ENCODE measurements at regions not wholly inside any gene's neighbourhood (a gene's known extent, or its start where the extent isn't known, plus 50 kb on each side); places are given as distances from the start of the nearest gene placed in this dataset.

GRCh38 chr5:118228489-118228888 is 759.9 kb downstream of the DTWD2 start:
- WGBS = 64% methylated on average over 2 of the region's 2 CpGs
- H3K4me3 ChIP-seq = no peak overlapping the region
- H3K36me3 ChIP-seq = no peaks in the 10 kb centered on the region
- no peaks in the 10 kb centered on the region for H3K9me3 ChIP-seq
- TF ChIP-seq POLR2A (IDR thresholded peaks at IDR 0.05) (no peak), CTCF (IDR thresholded peaks at IDR 0.05) (no peak), POLR2AphosphoS5 (IDR thresholded peaks at IDR 0.05) (no peak)
- H3K4me1 ChIP-seq (replicated peaks) = no peaks in the 10 kb centered on the region
- no peaks in the 10 kb centered on the region for H3K27me3 ChIP-seq (replicated peaks; ENCODE audit: insufficient read depth)
- no peak for DNase-seq (ENCODE audit: low spot score)
- intact Hi-C loops (cut with DNase I) = no loop called here
- H3K27ac ChIP-seq = no peak overlapping the region

DNA sequence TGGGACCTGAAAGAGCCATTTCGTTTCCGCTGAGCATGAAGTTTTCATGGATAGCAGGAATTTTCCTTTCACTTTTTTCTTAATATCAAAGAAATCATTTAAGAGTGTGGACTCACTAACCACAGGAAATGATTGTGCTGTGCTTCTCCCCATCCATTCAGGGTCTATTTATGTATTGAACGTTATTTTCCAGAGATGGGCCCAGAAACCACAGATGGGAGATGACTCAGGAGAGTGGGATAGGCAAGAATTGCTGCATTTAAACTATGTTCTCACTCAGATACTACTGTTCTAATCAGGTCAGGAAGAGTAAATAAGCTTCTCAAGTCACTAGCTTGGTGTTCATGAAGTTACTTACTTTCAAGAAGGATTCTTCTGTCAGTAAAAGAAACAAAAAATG is 763.8 kb downstream of the DTWD2 start:
- no peak overlapping the region for H3K4me3 ChIP-seq
- no peak overlapping the region for H3K27ac ChIP-seq
- no peak for TF ChIP-seq POLR2A (IDR thresholded peaks at IDR 0.05)
- no peak for TF ChIP-seq CTCF (IDR thresholded peaks at IDR 0.05)
- TF ChIP-seq POLR2AphosphoS5 (IDR thresholded peaks at IDR 0.05) = no peak
- intact Hi-C loops (cut with DNase I) = no loop called here
- no peak for DNase-seq (ENCODE audit: low spot score)
- no peaks in the 10 kb centered on the region for H3K4me1 ChIP-seq (replicated peaks)
- WGBS = 73% methylated on average over 3 of the region's 3 CpGs
- H3K36me3 ChIP-seq = no peaks in the 10 kb centered on the region
- no peaks in the 10 kb centered on the region for H3K9me3 ChIP-seq
- no peaks in the 10 kb centered on the region for H3K27me3 ChIP-seq (replicated peaks; ENCODE audit: insufficient read depth)

DNA sequence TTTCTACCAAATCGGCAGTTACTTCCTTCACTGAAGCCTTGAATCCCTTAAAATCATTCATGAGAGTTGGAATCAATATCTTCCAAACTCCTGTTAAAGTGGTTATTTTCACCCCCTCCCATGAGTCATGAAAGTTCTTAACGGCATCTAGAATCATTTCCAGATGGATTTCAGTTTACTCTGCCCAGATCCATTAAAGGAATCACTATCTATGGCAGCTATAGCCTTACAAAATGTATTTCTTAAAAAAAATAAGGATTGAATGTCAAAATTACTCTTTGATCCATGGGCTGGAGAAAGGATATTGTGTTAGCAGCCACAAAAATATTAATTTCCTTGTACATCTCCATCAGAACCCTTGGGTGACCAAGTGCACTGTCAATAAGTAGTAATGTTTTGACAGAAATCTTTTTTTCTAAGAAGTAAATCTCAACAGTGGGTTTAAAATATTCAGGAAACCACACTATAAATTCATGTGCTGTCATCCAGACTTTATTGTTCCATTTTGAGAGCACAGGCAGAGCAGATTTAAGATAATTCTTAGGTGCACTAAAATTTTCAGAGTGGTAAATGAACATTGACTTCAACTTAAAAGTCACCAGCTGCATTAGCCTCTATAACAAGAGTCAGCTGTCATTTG is 767.7 kb downstream of the DTWD2 start:
- no peak for DNase-seq (ENCODE audit: low spot score)
- Histone ChIP-seq H3K27me3 (replicated peaks; ENCODE audit: insufficient read depth) (no peaks in the 10 kb centered on the region), H3K36me3 (no peaks in the 10 kb centered on the region), H3K9me3 (no peaks in the 10 kb centered on the region), H3K4me3 (no peak overlapping the region), H3K4me1 (replicated peaks) (no peaks in the 10 kb centered on the region), H3K27ac (no peak overlapping the region)
- intact Hi-C loops (cut with DNase I) = no loop called here
- whole genome bisulfite sequencing = 62% methylated on average over 2 of the region's 2 CpGs
- TF ChIP-seq POLR2A (IDR thresholded peaks at IDR 0.05) (no peak), CTCF (IDR thresholded peaks at IDR 0.05) (no peak), POLR2AphosphoS5 (IDR thresholded peaks at IDR 0.05) (no peak)

DNA sequence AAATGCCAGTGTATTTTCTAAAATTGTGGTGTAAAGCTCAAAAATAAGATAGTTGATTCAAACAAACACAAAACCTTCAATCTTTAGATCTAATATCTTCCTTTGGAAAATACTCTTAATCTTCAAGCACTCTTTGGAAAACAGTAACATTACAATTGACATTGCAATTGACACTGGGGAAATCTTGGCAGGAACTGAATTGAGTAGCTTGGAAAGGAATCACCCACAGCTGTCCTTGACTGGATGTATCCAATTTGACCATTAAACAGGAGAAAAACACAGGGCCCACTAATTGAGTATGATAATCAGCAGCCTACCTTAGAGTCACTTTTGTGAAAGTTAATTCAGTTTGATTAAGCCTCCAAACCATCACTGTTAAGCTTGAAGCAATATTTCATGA is 776.7 kb downstream of the DTWD2 start:
- no peak for TF ChIP-seq POLR2AphosphoS5 (IDR thresholded peaks at IDR 0.05)
- no peak for TF ChIP-seq CTCF (IDR thresholded peaks at IDR 0.05)
- TF ChIP-seq POLR2A (IDR thresholded peaks at IDR 0.05) = no peak
- Histone ChIP-seq H3K27ac (no peak overlapping the region), H3K4me1 (replicated peaks) (no peaks in the 10 kb centered on the region), H3K9me3 (no peaks in the 10 kb centered on the region), H3K36me3 (no peaks in the 10 kb centered on the region), H3K27me3 (replicated peaks; ENCODE audit: insufficient read depth) (no peaks in the 10 kb centered on the region), H3K4me3 (no peak overlapping the region)
- no peak for DNase-seq (ENCODE audit: low spot score)
- intact Hi-C loops (cut with DNase I) = no loop called here

DNA sequence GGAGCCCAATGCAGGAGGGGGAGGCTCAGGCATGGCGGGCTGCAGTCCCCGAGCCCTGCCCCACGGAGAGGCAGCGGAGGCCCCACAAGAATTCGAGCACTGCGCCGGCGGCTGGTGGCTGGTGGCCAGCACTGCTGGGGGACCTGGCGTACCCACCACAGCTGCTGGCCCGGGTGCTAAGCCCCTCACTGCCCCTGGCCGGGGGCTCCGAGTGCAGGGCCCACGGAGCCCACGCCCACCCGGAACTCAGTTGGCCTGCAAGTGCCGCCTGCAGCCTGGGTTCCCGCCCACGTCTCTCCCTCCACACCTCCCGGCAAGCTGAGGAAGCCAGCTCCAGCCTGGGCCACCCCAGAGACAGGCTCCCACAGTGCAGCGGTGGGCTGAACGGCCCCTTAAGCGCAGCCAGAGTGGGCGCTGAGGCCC is 780.3 kb downstream of the DTWD2 start:
- 98% methylated on average over 16 of the region's 23 CpGs for WGBS
- no peak for DNase-seq (ENCODE audit: low spot score)

More for the DNA sequence above, 780.3 kb downstream of the DTWD2 start:
- intact Hi-C loops (cut with DNase I) = no loop called here
- Histone ChIP-seq H3K36me3 (no peaks in the 10 kb centered on the region), H3K27ac (no peak overlapping the region), H3K9me3 (no peaks in the 10 kb centered on the region), H3K27me3 (replicated peaks; ENCODE audit: insufficient read depth) (no peaks in the 10 kb centered on the region), H3K4me1 (replicated peaks) (no peaks in the 10 kb centered on the region), H3K4me3 (no peak overlapping the region)
- TF ChIP-seq CTCF (IDR thresholded peaks at IDR 0.05) = no peak
- no peak for TF ChIP-seq POLR2AphosphoS5 (IDR thresholded peaks at IDR 0.05)
- no peak for TF ChIP-seq POLR2A (IDR thresholded peaks at IDR 0.05)
